ENCODE measurements at regions not wholly inside any gene's neighbourhood (a gene's known extent, or its start where the extent isn't known, plus 50 kb on each side); places are given as distances from the start of the nearest gene placed in this dataset.

DNA sequence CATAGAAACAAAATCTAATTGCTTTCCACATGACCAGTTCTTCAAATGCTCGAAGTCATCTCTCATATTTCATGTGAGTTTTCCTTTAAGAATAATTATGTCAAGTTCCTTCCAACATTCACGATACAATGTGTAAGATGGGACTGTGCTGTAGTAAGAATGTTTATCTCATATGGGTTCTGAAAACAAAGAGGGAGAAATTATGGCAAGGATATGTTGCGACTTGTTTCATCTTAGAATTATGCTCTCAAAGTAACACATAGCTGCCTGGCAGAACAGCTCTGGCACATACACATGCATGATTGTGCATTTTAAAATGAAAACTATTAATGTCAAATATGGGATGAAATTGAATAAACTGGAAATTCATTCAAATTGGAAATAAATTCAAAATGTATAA is 314.8 kb upstream of the ACVR2A start:
- no peak for TF ChIP-seq POLR2A (IDR thresholded peaks at IDR 0.05)
- TF ChIP-seq, protein P1, sequence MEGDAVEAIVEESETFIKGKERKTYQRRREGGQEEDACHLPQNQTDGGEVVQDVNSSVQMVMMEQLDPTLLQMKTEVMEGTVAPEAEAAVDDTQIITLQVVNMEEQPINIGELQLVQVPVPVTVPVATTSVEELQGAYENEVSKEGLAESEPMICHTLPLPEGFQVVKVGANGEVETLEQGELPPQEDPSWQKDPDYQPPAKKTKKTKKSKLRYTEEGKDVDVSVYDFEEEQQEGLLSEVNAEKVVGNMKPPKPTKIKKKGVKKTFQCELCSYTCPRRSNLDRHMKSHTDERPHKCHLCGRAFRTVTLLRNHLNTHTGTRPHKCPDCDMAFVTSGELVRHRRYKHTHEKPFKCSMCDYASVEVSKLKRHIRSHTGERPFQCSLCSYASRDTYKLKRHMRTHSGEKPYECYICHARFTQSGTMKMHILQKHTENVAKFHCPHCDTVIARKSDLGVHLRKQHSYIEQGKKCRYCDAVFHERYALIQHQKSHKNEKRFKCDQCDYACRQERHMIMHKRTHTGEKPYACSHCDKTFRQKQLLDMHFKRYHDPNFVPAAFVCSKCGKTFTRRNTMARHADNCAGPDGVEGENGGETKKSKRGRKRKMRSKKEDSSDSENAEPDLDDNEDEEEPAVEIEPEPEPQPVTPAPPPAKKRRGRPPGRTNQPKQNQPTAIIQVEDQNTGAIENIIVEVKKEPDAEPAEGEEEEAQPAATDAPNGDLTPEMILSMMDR (IDR thresholded peaks at IDR 0.05): no peak

Measured in uterus (tissue), 2 donors.